ENCODE measurements at regions not wholly inside any gene's neighbourhood (a gene's known extent, or its start where the extent isn't known, plus 50 kb on each side); places are given as distances from the start of the nearest gene placed in this dataset.

- Histone ChIP-seq H3K9ac (ENCODE audit: extremely low read depth, insufficient read length, low read length) (no peak overlapping the region), H3K14ac (ENCODE audit: insufficient read depth, low read length) (no peak overlapping the region), H4K91ac (ENCODE audit: insufficient read length, low read depth, low read length) (no peak overlapping the region), H3K23ac (ENCODE audit: insufficient read length, low read depth, low read length) (no peak overlapping the region), H3K79me2 (ENCODE audit: insufficient read depth, low read length) (no peaks in the 10 kb centered on the region), H2AFZ (ENCODE audit: low read length) (no peak overlapping the region), H3K23me2 (ENCODE audit: insufficient read length, low read depth, low read length, poor library complexity, severe bottlenecking) (no peaks in the 10 kb centered on the region), H2BK20ac (ENCODE audit: low read depth, low read length, poor library complexity, severe bottlenecking) (no peak overlapping the region), H2BK120ac (ENCODE audit: low read depth, low read length, poor library complexity, severe bottlenecking) (no peak overlapping the region), H3T11ph (ENCODE audit: low read length) (no peak overlapping the region), H3K18ac (ENCODE audit: insufficient read length, low read depth, low read length) (no peak overlapping the region), H2BK12ac (ENCODE audit: insufficient read length, low read depth, low read length) (no peak overlapping the region), H3K79me1 (ENCODE audit: insufficient read depth, low read depth, low read length, poor library complexity, severe bottlenecking) (no peaks in the 10 kb centered on the region), H4K8ac (replicated peaks; ENCODE audit: insufficient read length, low read depth, low read length) (no peak overlapping the region), H4K20me1 (ENCODE audit: control insufficient read depth, insufficient read depth, insufficient read length) (no peaks in the 10 kb centered on the region), H3K4me1 (ENCODE audit: insufficient read depth, low read length) (no peaks in the 10 kb centered on the region), H2BK5ac (ENCODE audit: insufficient read length, low read length) (no peak overlapping the region), H3K27me3 (ENCODE audit: insufficient read depth, low read length) (no peaks in the 10 kb centered on the region), H3K4me2 (ENCODE audit: insufficient read depth, insufficient read length, low read length) (no peak overlapping the region), H3K56ac (ENCODE audit: insufficient read length, low read depth, low read length) (no peak overlapping the region), H4K5ac (ENCODE audit: insufficient read length, low read depth, low read length) (no peak overlapping the region), H3K27ac (ENCODE audit: insufficient read length, low read depth, low read length) (no peak overlapping the region), H2BK15ac (ENCODE audit: low read depth, low read length) (no peak overlapping the region), H2AK5ac (ENCODE audit: insufficient read length, low read length) (no peak overlapping the region), H3K9me3 (ENCODE audit: control insufficient read depth, low read depth, low read length) (peaks cover 16% of the 10 kb centered on the region), H3K4ac (ENCODE audit: low read depth, low read length) (no peak overlapping the region)
- no peak for DNase-seq
- H3K36me3 Mint-ChIP-seq (ENCODE audit: insufficient read depth in 1 of 3, low read depth in 3 of 3) = peaks cover 0 to 11% (median 1%) of the 10 kb centered on the region in 3 experiments; a peak in 3 of 7 replicates
- no peaks in the 10 kb centered on the region for H3K4me1 Mint-ChIP-seq
- no peak overlapping the region; a peak in 1 of 7 replicates for H3K27ac Mint-ChIP-seq
- peaks cover 2% of the 10 kb centered on the region for H3K27me3 Mint-ChIP-seq (ENCODE audit: low read depth)
- no peak overlapping the region for H3K4me3 Mint-ChIP-seq
- TF ChIP-seq CTCF (conservative IDR thresholded peaks at IDR 0.05) = no peak
- no CpG with 5 or more reads among the region's 7 CpGs for WGBS (ENCODE audit: extremely low coverage, insufficient read length, low lambda C conversion rate)
- peaks cover 20 to 25% of the 10 kb centered on the region in 2 experiments for H3K9me3 Mint-ChIP-seq
Measured at GRCh38 chr6:159565181-159565710, 127.8 kb downstream of the SOD2 start.

Data from H9 (cell line).